ENCODE measurements at regions not wholly inside any gene's neighbourhood (a gene's known extent, or its start where the extent isn't known, plus 50 kb on each side); places are given as distances from the start of the nearest gene placed in this dataset.

GRCh38 chr4:17094876-17095210, 196.4 kb upstream of the LDB2 start:
- DNase-seq: no peak

DNA sequence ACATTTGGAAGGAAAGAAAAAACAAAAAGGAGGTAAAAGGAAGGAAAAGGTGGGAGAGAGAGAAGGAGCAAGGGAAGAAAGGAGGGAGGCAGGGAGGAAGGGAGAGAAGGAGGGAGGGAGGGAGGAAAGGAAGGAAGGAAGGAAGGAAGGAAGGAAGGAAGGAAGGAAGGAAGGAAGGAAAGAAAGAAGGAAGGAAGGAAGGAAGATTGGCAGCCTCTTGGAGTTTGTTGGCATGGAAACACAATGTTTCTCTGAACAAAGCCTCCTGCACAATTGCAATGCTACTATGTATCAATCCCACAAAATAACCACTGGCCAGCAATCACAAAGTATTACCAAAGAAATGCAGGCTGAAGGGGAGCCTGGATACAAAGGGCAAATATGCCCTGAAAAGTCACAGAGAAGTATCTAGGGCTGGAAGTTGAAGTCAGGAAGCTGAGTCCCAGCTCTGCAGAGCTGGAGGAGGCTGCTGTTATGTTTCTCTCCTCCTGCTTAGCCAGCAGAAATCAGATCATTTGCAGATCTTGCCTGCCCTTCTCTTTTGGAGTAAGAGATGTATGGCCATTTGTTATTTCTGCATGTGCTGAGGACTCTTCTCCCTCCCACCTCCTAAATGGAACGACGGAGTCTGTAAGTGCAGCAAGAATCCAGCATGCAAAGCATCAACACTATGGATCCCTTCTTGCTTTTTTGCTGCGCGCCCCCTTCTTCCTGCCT, 195.9 kb upstream of the LDB2 start:
- no peak for DNase-seq

DNA sequence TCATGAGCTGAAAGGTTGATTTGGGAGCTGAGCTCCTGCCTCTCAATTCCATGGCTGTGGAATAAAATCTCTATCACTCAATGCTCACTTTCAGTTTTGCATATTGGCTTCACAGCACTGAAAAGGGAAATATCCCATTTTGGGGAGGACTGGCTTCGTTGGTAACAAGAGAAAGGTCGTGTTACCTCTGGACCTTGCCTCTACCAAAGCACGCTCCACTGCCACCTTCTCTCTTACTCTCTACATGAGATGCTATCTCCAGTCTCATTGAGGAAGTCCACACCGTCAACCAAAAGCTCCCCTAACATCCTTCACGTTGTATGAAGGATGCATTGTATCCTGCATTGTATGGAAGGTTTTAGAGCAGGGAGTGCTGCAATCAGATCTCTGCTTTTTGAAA, 195.0 kb upstream of the LDB2 start:
- no peak for DNase-seq

- no peak for DNase-seq
Measured at GRCh38 chr4:17092736-17093437, 194.4 kb upstream of the LDB2 start.

DNA sequence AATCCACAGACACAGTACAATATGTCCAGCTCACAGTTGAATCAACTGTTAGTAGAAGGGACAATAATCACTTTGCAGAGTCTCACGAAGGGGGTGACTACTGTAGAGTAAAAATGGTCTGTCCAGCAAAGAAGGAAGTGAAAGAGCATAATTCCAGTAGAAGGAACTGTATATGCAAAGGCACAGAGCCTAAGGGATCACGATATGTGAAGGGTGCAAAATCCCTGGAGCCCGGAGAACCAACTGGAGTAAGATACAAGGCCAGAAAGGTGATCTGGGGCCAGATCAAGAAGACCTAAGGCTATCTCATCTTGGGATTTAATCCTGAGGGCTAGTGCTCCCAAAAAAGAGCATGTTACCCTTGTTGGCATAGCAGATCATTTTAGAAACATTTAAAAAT, 192.7 kb upstream of the LDB2 start:
- DNase-seq: no peak

GRCh38 chr4:17090063-17090462, 191.6 kb upstream of the LDB2 start:
- DNase-seq: no peak

GRCh38 chr4:17085416-17085815, 187.0 kb upstream of the LDB2 start:
- no peak for DNase-seq

GRCh38 chr4:17082186-17082585, 183.7 kb upstream of the LDB2 start:
- no peak for DNase-seq

DNA sequence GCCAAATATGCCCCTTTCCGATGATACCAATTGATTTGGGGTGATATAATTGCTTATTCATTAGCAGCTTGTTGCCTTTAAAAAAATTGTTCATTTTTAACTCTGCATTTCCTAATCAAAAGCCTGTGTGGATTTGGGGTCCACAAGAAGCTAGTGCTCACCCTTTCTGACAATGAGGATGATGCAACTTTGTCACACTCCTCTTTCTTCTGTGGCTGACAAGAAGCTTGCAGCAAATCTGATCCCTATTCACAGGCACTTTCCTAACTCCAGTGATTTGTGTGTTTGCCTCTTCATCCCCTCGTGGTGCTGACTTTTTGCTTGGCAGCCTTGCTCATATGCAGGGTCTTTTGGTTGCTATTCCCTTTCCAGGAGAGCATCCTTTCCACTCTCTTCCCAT, 182.7 kb upstream of the LDB2 start:
- no peak for DNase-seq

DNA sequence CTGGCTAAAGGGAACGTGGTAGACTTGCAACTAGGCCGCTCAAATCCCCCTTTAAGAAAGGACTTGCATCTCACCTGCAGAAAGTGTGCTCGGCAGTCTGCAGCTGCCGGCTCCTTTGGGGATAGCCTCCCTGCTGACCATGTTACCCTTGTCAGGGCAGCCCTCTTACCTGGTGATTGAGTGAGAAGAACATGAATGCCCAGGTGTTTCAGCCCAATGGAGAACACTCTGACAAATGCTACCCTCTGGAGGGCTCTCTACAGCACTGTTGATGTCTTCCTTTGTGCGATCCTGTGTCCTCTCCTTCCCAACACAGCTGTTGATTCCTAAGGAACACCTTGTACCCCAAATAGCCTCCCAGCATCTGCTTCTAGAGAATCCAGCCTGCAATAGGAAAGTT, 178.7 kb upstream of the LDB2 start:
- DNase-seq: no peak

DNA sequence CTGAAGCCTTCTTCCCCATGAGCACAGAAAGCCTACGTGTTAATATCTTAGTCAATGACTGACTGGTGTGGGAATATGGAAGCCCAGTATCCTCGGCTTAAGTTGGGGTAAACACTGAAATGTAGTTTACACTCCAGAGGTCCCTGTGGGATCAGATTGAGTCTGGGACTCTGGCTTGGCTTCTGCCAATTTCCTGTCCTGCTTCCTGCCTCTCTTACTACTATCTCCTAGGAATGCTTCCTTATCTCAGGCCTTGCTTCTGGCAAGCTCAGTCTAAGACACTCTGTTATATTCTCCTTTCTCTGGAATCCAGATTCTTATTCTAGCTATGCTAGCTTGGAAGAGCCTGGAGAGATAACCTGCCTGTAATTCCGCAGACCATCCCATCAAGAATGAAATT, 174.0 kb upstream of the LDB2 start:
- no peak for DNase-seq

- DNase-seq: no peak
Measured at GRCh38 chr4:17068891-17069290, 170.4 kb upstream of the LDB2 start.

GRCh38 chr4:17068392-17068791, 169.9 kb upstream of the LDB2 start:
- DNase-seq: no peak

GRCh38 chr4:17066972-17067371, 168.5 kb upstream of the LDB2 start:
- no peak for DNase-seq

- DNase-seq: no peak
Measured at GRCh38 chr4:17066236-17066635, 167.8 kb upstream of the LDB2 start.

- no peak for DNase-seq
Measured at GRCh38 chr4:17065821-17066220, 167.4 kb upstream of the LDB2 start.

DNA sequence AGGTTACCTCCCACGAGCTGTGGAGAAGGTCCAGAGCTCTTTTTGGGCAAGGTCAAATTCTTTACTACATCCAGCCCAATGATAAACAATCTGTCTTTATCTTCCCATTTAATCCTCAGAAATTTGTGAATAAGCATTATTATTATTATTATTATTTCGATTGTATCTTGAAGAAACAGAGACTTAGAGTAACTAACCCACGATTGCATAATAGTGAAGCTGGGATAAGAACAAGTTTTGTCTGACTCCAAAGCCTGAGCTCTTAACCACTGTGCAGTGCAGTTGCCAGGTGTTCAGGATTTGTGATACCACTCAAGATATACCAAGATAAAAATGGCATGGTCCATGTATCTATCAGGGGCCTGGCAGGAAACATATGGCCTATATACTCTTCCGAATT, 166.5 kb upstream of the LDB2 start:
- no peak for DNase-seq

- DNase-seq: no peak
Measured at GRCh38 chr4:17063888-17064287, 165.4 kb upstream of the LDB2 start.

GRCh38 chr4:17060230-17060629, 161.8 kb upstream of the LDB2 start:
- DNase-seq: no peak

DNA sequence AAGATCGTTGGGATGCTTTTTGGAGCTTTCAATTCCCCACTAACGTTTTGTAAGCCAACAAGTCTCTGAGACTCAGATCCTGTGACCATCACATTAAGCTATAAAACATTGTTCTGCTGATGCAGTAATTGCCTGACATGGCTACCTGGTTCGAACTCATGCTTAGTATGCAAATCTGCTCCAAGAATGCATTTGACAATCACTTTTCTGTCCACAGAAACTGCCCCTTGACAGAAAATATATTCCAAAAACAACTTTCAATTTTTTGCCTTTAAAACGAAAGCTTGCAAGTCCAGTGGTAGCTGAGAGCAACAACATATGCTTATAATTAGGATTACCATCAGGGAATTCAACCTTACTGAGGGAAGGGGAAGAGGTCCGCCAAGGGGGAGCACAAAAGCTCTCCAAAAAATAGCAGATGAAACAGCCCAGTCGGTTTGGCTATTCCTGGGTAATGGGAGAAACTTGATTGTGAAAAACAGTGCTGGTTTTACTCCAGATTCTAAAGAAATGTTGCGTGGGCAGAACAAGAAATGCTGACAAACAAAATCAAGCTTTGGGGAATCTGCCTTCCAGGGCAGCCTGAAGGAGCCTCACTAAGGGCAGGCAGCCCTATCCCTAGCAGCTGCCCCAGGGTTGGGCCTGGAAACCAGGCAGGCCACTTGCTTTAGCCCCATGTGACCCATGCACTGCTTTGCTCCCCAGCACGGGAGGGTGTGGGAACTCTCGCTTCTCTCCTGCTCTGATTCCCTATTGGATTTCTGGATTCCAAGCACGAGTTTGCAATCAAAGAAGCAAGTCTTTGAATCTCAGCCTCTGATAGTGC, 160.7 kb upstream of the LDB2 start:
- no peak for DNase-seq

- no peak for DNase-seq
Measured at GRCh38 chr4:17058536-17058915, 160.1 kb upstream of the LDB2 start.

DNA sequence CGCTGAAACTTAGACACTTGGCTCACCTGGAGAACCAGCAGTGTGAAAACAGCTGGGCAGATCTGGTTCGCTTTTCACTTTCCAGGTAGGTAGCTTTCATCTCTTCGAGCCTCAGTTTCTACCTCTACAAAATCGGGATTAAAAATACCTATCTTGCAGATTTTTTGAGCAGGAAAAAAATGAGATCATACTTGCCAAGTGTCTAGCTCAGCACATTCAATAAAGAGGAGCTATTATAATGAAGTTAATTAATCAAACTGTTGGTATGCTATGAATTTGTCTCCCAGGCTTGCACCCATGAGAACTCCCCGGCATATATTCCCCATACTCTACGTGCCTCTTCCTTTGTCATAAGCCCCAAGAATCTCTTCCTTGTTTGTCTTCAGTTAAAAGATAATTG, 158.6 kb upstream of the LDB2 start:
- DNase-seq: no peak

DNA sequence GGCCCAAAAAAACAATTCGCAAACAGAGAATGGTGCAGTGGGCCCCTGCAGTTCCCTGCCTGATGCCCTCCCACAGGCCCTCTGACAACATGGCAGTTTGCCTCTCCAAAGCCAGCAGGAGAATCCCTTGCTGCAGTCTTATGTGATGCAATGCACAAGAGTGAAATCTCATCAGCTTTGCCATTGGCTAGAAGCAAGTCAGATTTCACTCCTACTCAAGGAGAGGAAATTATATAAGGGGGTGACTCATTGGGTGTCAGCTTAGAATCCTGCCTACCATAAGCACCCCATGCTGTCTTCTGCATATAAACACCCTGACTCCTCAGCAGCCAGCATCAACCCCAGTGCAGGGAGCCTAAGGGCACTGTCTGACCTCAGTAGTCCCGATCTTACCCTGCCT, 157.3 kb upstream of the LDB2 start:
- no peak for DNase-seq

DNA sequence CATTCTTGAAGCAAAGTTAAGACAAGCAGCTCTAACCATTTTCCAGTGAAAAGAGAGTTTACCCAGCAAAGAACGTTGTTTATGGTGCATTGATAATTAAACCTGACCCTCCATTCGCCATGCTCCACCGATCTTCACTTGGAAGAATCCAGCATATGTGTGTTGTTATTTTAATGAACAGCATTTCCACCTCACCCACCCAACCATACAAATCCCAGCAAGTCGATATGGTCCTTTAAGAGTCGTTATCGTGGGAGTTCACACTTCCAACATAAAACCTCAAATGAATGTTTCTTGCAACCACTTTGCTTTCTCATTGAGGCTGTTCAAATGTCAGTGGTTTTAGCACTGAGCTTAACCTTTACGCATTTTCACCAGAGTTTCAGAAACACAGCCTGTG, 147.4 kb upstream of the LDB2 start:
- no peak for DNase-seq

Data from activated T-cell treated with anti-CD3 and anti-CD28 coated beads for 4 hours (primary cell).